LNCAP (cell line): ENCODE measurements at regions not wholly inside any gene's neighbourhood (a gene's known extent, or its start where the extent isn't known, plus 50 kb on each side); places are given as distances from the start of the nearest gene placed in this dataset.

ENCODE experiments used
- CTCF ChIP-seq: fragments of 450-650 bp; IDR thresholded peaks from 2 replicates; pipeline ENCODE4 v1.5.1; 2017; ENCODE audit warnings: mild to moderate bottlenecking

DNA sequence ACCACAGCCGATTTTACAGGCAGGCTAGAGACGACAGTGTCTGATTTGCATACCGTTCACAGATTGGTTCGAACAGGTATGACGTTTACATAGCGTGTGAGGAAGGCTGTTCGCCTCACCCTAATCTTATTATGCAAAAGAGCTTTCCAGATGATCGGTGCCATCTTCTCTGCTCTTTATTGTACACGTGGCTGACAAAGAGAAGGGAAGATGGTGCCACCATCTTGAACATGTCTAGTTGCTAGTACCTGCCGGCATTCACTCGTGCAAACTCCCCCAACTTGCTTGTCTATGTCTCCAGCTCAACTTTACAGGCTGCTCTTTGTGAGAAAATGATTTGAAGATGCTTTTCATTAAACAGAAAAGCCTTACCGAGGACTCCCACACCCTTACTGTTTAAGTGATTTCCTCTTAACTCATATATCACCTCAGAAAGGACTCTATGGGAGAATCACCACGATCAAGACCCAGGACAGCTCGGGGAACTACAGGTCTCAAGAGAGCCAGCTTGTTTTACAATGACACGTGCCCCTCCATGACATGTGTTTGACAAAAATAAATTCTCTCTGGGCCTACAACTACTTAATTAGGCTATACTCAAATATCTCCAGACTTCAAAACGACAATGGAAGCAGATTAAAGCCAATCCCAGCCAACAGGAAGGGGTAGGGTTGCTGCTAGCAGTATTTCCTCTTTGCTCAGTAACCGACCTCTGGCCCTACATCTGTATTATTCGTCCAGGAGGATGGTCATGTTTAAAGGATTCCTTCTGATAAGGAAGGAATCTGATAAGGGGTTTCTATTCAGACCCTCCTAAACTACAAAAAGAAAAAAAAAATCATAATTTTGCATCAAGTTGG is 480.6 kb downstream of the TMEM114 start:
- no peak for TF ChIP-seq CTCF

DNA sequence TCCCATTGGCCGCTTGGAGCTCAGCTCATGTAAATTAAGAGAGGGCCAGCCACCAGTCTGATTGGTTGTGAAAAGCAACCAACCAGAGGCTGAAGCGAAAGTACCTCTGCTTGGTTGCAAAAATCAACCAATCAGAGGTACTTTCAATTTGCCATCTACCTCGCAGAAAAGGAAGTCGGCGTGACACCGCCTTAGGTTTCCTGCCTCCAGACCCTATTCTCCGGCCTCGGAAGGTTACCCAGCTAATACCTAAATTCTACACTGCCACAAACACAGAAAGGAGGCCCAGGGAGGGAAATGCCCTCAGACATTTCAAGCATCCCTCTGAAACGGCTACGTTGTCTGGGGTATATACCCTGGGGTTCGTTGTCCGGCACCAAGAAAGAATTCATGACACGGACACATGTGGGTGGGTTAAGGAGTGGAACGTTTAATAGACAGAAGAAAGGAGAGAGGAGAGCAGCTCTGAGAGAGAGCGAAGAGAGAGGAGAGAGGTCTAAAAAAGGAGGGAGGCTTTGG is 481.3 kb downstream of the TMEM114 start:
- TF ChIP-seq CTCF = no peak

GRCh38 chr16:8107296-8107695 is 483.0 kb downstream of the TMEM114 start:
- TF ChIP-seq CTCF = no peak

GRCh38 chr16:8103649-8104289 is 486.5 kb downstream of the TMEM114 start:
- TF ChIP-seq CTCF = no peak

DNA sequence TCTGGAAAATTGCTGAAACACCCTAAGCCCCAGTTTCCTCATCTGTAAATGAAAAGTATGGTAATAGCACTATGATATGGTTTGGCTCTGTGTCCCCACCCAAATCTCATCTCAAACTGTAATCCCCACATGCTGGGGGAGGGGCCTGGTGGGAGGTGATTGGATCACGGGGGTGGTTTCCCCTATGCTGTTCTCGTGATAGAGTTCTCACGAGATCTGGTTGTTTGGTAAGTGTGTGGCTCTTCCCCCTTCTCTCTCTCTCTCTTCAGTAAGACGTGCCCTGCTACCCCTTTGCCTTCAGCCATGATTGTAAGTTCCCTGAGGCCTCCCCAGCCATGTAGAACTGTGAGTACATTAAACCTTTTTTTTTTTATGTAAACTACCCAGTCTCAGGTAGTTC is 490.7 kb downstream of the TMEM114 start:
- TF ChIP-seq CTCF = no peak

DNA sequence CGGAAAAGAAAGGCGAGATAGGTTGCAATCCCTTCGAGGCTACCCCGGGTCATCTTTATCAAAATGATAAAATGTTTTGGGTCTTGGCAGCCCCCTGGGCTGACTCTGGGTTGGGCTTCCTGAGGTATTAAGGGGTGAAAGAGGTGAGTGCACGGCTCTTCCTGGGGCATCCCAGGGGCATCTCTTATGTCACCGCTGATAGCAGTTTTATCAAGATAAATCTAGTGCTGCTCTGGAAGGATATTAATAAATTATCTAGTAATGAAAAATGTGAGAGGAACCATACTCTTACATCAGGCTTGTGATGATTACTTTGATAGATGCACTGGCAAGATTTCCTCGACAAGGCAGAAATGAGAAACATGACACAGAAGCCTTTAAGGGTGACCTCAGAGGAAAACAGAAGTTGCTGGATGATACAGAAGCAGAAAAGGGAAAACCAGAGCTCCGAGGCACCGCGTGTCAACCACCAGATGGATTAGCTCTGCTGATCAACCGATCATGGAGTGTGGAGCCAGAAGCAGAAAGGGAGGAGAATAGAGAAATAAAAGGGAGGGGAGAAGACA is 491.3 kb downstream of the TMEM114 start:
- TF ChIP-seq CTCF = no peak

- TF ChIP-seq CTCF = no peak
Observed at GRCh38 chr16:8096211-8096610, 494.1 kb downstream of the TMEM114 start.
